NCI-H187 (cell line): ENCODE measurements at regions not wholly inside any gene's neighbourhood (a gene's known extent, or its start where the extent isn't known, plus 50 kb on each side); places are given as distances from the start of the nearest gene placed in this dataset.

Source experiments
- DNase-seq, 2 experiments: peaks; one replicate each; lab custom pipeline; 2025; lab: John Stamatoyannopoulos, UW

DNA sequence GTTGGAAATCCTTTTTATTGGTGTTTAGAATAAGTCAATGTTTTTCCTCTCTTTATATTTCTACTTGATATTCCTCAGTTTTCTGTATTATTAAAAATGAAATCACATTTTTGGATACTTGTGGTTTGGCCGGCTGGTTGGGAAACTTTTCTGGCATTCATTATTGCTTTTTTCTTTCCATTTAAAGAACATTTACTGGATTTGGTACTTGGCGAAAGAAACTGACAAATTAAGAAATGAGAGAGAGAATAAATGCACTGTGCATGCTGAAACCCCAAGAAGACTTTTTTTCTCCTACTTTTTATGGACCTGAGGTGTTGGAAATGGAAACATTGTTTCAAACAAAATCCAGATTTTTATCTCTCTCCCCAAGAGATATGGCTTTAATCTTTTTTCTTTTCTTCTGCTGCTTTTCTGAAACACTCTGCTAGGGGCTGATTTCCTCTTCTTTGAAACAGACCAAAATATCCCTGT, 128.4 kb downstream of the SNX18 start:
- no peak for DNase-seq

DNA sequence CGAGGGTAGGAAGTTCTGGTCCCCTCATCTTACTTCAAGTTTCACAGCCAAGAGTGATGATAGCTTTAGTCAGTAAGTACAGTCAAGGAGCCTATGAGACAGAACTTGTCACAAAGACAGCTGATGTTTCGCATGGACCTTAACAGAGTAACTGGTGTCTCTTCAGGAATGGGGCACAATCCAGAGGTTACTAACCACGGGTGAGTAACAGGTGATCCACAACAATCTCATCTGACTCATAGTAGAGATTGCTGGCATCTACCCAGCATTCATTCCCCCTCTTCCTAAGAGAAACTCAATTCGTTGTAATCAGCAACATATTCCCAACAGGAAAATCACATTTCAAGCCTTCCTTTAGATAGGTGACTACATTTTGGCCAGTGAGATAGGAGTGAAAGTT, 126.7 kb downstream of the SNX18 start:
- DNase-seq: no peak

DNA sequence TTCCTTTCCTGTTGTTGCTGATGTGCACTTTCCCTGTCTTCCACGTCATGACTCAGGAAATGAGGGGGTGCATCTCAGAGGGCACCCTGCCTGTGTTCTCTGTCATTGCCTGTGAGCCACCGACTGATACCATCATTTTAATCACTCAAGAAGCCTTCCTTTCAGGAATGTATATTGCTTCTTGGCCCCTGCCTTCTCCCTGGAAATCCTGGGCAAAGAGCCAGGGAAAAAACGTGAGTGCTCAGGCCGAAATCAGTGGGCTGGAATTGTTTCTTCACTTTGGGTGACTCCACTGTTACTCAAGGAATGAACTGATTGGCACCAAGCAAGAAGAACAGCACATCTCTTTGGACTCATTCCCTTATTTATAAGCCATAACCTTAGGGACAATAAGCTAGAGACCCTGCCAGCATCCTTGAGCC, 126.1 kb downstream of the SNX18 start:
- DNase-seq: no peak

DNA sequence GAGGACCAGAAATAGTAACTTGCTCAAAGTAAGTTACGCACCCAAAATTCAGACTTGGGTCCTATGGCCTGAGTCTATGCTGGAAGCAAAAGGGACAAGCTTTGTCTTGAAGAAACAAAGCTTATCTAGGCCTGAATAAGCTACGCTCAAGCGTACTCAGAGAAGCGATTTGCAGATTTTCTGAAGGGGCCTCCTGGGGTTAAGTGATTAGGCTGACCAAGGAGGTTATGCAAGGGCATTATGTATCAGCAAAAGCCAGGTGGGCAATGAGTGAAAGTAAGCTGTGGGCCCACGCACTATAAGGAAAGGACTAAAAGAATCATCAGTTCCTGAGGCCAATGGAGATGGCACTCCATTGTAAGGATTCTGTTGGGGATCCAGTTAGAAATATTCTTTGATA, 122.1 kb downstream of the SNX18 start:
- no peak for DNase-seq

DNA sequence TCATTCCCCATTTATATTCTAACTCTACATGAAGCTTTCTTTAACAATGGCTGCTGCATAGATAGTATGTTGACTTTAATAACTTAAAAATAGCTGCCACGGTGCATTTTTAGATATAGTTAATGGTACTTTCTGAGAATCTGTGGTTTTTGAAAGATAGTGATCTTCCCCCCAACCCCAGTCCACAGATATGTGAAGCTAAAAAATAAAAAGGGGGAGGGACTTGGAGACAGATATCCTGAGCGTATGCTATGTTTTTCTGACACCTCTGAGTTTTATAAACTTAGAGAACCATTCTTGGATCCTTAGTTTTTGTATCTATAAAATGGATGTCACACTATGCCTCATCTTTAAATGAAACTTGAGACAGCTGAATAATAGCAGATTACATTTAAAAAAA, 120.5 kb downstream of the SNX18 start:
- no peak for DNase-seq

DNA sequence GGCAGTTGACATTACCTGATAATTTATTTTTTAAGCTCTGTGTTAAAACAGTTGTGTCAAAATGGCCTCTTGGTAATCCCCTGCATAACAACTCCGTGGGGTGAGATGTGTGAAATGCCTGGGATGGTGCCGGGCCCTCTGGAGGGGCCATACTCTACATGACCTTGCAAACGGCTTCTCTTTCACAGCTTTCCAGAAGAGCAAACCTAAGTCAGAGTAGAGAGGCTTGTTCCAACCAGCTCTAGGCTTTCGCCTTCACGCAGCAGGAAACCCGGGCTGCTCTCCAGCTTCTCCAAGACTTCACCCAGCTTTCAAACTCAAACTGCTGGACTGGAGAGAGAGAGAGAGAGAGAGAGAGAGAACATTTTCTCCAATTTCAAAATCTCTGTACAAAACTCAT, 120.1 kb downstream of the SNX18 start:
- DNase-seq: no peak

DNA sequence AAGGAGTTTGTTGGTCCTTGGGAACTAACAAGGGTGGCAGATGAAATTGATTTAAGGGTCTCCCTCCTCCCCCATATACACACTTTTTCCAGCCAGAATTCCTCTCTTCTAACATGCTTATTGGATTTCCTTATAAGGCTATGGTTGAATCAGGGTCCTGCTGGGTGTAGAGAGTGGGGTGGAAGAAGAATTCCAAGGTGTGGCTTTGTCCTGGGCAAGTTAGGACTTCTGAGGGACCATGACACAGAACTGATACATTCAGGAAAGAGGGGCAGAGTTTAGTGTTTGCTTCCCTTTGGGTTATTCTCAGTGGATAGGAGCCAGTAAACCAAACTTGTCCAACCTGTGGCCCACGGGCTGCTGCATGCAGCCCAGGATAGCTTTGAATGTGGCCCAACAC, 116.5 kb downstream of the SNX18 start:
- DNase-seq: no peak

DNA sequence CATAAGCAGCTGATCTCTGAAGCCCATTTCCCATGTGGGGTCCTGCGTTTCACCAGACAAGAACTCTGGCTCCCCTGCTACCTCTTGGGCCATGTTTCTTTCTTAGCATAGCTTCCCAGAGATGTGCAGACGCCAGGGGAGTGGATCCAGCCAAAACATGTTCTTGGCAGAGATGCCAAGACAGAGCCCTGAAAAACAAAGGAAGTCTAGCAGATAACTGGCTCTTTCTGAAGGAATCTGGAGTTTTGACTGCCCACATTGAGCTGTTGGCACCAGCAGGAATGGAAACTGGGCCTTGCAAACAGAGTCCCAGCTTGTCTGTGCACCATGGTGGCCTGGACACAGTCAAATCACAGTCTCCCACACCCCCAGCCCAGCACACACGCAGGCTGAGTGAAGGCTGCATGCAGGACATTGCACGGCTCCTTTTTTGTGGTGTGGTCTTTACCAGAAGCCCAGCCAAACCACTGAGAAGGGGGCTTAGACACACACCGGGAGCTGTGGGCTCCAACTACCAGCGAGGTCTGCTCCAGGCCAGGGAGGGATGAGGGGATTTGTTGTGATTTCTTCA, 114.7 kb downstream of the SNX18 start:
- DNase-seq: no peak

DNA sequence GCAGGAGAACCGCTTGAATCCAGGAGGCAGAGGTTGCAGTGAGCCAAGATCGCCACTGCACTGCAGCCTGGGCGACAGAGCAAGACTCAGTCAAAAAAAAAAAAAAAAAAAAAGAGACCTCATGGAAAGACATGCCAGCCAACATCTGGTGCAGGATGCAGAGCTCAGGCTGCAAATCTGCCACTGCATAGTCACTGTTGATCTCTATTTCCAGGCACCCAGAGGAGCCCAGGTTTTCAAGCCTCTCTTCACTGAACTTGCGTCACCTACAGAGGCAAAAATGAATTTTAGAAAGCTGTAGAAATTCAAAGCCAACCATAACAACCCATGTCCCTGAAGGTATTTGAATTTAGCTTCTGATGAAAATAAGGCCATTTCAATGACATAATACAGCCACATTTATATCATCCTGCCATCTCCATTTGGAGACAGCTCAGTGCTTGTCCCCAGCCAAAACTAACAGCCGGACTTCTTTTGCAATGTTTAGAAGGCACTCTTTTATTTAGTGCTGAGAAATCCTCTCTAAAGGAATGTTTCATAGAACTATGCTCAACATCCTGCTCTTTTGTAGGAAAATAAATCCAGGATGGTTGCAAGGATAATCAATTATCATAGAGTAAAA, 113.3 kb downstream of the SNX18 start:
- no peak for DNase-seq

DNA sequence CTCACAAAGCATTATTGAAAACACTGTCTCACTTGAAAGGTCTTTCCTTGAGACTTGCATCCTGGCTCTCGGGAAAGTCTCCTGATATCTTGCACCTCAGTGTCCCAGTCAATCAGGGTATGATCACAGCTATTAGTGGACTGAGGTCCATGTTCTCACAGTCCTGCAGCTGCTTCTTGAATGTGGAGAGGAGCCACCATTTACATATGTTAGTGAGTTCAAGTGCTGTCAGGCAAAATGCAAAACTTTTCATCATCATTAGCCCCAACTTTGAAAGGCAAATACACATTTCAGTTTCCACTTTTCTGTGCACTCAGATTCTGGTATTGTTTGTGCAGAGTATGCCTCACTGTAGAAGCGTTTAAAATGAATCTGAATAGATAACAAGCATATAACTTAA, 111.6 kb downstream of the SNX18 start:
- no peak for DNase-seq

DNA sequence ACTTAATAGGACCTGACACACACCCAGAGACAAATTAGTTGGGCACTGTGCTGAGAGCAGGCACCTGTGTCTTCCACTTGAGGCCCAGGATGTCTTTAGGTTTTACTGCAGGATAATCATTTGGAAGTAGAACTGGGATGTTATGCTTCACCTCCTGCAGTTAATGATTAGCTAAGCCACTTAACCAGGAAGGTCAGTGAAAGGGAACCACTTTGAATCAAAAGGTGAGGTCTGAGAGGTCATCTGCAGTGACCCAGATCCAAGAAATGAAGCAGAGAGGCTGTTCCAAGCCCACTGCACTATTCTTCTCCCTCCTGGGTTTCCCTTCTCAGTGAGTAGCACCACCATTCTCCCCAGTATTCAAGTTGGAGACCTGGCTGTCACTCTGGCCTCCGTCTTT, 110.5 kb downstream of the SNX18 start:
- DNase-seq: no peak

DNA sequence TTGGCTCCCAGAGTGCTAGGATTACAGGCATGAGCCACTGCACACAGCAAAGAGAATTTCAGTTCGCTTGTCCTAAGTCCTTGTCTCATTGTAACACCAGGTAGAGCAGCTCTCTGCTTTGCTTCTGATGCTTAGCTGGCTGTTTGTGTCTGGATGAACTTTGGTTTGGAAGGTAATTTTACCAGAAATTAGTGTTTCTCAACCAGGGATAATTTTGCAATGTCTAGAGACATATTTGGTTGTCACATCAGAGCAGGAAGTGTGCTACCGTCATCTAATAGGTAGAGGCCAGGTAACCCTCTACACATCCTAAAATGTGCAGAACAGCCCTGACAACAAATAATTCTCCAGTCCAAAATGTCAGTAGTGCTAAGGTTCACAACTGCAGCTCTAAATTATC, 108.8 kb downstream of the SNX18 start:
- no peak for DNase-seq

DNA sequence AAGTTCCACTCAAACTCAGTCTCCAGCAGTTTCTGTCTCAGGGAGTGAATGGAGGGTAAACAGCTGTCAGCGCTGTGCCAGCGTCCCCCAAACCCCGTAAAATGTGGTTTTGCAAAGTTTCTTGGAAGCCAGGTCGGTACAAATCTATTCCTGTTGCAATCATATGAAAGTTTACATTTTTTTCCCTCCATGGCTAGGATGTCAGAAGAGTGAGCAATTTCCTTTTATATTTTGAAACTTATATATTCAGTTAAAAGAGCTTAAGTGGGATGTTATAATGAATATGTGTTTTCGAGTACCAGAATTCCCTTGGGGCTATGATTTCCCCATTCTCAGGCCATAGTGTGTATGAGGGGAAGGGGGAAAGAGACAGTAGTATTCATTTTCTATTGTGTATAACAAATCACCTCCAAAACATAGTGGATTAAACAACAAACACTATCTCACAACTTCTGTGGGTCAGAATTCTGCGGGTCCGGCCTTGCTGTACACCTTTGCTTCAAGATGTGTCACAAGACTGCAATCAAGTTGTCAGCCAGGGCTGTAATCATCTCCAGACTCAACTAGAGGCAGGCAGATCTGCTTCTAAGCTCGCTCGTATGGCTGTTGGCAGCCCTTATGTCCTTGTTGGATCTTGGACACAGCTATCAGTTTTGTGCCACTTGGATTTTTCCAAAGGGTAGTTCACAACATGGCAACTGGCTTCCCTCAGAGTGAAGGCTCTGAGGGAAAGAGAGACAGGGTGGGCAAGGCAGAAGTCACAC, 107.4 kb downstream of the SNX18 start:
- no peak for DNase-seq

DNA sequence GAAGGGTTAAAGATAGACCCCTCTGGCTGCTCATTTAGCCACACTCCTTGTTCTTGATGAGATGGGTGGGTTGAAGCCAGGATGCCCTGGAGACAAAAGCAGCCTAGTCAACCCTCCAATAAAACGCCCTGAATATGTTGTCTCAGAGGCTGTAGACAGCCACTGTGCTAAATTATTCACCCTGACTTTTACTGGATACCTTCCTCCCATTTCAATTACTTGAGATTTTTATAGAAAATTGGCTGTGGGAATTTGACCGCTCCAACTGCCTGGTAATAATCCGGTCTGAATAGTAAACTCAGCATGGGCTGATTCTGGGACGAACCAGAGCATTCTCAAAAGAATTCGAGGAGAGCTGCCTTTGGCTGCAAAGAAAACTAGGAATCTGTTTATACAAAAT, 104.2 kb downstream of the SNX18 start:
- DNase-seq: no peak

DNA sequence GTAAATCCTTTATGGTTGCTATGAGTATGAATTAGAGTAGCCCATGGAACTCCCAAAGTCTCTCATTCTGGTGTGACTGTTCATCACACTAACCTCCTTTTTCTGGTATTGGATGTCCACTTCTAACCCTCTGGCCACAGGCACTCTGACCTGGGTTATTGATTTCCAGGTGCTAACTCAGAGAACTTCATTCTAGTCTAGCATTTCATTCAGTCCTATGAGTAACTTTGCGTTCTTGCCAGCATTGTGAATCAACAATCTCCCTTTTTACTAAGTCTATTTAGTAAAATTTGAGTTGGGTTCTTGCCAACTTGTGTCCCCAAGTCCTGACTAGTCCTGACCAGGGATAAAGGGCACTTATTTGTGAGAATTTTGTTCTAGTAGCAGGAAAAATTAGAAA, 103.5 kb downstream of the SNX18 start:
- DNase-seq: no peak

DNA sequence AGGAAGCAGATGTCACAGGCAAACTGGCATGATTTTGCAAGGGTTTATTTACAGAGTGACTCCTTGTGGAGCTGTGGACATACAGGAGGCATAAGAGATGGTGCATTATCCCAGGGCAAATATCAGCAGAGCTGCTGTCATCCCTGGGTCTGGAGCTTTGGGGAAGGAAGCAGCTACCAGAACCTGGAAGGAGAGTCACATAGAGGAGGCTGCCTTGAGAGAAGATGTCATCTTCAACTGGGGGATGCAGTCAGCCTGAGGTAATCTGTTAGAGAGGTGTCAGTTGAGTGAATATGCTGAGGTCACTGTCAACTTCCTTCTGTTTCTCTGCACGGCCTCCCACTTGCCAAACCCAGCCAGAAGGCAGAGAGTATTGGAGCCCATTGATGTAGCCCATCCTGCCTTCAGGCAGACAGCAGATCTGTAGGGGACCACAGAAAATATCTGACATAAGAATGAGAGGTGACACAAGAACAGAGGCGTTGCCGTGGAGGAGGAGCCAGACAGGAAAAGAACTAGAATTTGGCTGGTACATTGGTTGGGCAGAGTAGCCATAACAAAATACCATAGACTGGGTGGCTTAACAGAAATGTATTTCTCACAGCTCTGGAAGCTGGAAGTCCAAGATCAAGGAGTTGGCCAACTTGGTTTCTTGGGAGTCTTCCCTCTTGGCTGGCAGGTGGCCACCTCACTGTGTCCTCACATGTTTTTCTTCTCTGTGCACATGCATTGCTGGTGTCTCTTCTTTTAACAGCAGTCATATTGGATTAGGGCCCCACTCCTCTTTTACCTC, 102.8 kb downstream of the SNX18 start:
- no peak for DNase-seq

DNA sequence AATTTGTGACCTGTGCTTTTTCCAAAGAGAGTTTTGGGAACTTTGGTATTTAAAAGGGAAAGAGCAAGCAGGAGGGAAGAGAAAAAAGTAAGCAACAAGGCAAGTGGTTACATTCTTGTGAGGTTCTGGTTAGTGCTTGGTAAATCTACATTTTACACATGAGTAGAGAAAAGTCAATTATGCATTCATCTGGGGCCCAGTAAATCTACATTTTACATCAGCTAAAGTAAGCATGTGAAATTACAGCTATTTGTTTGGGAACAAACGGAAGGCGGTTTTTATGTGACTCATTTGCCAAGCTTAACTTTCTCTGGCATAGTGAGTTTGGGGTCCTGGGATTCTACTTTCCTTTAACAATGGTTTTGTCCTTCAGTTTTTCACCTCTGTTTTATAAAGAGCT, 102.2 kb downstream of the SNX18 start:
- DNase-seq: no peak

DNA sequence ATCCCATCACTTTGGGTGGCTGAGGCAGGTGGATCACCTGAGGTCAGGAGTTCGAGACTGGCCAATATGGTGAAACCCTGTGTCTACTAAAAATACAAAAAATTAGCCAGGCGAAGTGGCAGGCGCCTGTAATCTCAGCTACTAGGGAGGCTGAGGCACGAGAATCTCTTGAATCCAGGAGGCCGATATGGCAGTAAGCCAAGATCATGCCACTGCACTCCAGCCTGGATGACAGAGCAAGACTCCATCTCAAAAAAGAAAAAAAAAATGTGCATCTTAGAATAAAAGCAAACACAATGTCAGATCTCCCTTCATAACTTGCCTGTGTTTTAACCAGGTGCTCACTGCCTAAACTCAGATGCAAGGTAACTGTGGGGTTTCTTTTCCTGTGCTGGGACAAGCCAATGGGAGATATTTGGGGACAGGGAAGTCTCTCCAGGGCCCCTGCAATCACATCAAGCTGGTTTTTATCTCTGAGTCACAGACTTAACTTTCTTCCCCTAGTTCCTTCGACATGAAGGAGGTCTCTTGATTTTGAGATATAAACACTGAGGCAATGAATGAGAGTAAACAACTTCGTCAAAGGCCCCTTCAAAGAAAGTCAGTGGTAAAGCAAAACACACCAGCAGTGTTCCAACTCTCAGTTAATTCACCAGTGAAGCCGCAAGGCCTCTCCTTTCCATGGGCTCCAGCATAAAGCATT, 99.1 kb downstream of the SNX18 start:
- no peak for DNase-seq

DNA sequence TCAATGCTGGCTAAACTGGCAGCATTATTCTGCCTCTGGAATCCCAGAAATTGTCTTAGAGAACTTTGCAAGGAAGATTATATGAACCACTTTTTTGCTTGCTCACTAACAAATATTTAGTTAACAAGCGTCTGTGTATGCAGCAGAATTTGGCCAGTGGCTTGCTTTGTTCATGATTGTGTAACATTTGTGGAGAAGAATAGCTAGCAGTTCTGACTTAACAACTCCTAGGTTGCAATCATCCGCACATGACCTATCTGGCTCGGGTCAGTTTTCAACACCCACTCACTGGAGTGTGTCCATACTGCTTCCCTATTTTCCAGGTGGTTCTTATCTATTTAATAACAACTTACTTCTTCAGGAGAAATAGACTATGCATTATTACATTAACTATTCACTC, 98.5 kb downstream of the SNX18 start:
- DNase-seq: no peak

DNA sequence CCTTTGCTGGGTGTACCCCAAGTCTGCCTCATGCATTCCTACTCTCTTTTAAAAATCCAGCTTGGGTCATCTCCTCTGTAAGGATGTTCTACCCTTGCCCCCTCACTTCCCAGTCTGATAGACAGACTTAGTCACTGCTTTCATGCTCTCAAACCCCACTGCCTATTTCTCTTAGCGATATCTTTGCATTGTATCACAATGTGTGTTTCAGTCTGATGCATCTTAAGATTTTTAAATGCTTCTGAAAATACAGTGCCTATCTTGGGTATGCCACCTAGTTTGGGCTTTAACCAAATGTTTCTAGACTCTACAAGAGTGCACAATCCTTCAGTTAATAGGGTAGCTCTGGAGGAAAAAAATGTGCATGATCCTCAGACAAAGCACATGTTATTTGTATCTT, 97.8 kb downstream of the SNX18 start:
- DNase-seq: no peak

DNA sequence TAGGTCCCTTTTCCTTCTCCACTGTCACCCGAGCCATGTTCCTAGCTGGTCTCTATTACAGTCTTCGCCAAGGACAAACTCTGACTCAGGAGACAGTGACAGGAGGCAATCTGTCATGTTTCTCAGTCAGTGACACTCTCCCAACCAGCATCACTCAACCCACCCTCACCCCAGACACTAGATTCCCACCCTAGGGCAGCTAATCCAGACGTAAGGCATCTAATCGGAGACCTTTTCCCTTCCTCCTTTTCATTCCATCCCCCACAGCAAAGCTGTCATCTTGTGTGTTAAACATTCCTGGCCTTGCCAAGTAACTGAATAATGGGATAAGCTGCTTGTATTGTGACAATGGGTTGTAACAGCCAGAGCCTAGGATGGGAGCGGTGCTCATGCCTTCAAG, 95.2 kb downstream of the SNX18 start:
- DNase-seq: no peak

DNA sequence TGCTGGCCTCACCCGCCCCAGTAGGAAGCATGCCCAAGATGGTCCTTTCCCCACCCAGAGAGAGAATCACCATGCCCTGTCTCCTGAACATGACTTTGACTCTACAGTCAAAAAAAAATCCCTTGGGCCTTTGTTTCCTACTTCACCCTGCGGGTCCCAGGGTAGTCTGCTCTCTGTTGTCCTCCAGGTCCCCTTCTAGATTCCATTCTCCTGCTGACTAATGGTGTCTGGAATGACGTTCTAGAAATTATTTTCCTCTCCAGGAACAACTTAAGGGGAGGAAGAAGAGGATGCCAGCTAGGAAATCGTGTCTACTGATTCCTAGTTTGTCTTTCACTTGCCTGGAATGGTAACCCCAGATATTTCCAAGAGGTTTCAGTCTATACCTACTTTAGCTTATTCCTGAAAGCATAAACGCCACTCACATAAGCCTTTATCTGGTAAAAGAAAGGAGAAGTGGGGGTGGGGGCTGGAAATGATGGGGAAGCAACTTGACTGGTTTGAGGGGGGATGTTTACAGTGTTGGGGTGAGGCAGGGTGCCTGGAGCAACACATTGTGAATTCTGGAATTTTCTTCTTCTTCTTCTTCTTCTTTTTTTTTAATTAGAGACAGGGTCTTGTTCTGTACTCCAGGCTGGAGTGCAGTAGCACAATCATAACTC, 93.9 kb downstream of the SNX18 start:
- DNase-seq: no peak
